ELR (cell line): ENCODE measurements at regions not wholly inside any gene's neighbourhood (a gene's known extent, or its start where the extent isn't known, plus 50 kb on each side); places are given as distances from the start of the nearest gene placed in this dataset.
A peak's percentile ranks its signal among the peaks of the same experiment; 100 is the strongest.

Experiments
- DNase-seq: peaks from one replicate; pipeline ENCODE4 v3.0.0-alpha.2; 2015; ENCODE audit warnings: low read depth

- DNase-seq, result no peak
These were observed 80.2 kb downstream of the ETS2 start for GRCh38 chr21:38885909-38886308.

DNA sequence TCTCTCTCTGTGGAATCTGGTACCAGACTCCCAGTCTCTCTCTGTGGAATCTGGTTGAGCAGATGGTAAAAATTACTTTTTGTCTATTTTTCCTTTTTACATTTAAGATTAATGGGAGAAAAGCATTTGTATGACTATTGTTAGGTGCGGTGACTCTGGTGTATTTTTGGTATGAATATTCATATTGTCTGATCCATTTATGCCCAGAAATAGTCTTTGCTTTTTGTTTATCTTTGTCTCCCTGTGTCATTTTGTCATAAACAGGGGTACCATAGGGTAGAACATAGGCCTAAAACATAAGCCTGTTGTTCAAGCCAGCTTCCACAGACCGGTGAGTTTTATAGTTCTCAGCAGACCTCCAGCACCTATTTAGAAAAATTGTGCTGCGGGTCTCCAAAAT lies 78.7 kb downstream of the ETS2 start:
- no peak for DNase-seq

DNA sequence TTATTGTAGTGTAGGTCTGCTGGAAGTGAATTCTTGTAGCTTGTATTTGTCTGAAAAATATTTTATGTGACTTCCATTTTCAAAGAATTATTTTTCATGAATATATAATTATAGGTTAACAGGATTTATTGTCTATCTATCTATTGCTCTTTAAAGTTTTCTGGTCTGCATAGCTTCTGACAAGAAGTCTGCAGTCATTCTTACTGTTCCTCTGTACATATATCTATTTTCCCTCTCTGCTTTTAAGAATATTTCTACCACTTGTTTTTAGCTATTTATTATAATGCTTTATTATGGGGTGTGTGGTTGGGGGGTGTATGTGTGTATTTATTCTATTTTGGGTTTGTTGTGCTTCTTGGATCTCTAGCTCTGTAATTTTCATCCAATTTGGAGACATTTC lies 77.4 kb downstream of the ETS2 start:
- DNase-seq, result no peak

GRCh38 chr21:38881131-38881530 lies 75.4 kb downstream of the ETS2 start:
- no peak for DNase-seq

DNA sequence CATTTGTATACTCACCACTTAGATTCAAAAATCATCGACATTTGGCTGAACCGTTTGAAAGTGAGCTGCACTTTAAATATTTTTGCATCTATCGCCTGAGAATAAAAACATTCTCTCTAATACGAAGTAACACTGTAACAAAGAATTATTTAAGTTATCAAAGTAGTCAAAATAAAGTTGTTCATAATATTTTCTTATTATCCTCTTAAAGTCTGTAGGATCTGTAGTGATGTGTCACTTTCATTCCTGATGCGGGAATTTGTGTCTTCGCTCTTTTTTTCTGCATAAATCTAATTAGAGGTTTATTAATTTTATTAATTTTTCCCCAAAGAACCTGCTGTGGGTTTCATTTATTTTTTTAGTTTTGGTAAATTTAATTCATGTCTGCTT lies 74.8 kb downstream of the ETS2 start:
- no peak for DNase-seq

- DNase-seq, result no peak
These were observed 74.3 kb downstream of the ETS2 start for GRCh38 chr21:38879912-38880576.

DNA sequence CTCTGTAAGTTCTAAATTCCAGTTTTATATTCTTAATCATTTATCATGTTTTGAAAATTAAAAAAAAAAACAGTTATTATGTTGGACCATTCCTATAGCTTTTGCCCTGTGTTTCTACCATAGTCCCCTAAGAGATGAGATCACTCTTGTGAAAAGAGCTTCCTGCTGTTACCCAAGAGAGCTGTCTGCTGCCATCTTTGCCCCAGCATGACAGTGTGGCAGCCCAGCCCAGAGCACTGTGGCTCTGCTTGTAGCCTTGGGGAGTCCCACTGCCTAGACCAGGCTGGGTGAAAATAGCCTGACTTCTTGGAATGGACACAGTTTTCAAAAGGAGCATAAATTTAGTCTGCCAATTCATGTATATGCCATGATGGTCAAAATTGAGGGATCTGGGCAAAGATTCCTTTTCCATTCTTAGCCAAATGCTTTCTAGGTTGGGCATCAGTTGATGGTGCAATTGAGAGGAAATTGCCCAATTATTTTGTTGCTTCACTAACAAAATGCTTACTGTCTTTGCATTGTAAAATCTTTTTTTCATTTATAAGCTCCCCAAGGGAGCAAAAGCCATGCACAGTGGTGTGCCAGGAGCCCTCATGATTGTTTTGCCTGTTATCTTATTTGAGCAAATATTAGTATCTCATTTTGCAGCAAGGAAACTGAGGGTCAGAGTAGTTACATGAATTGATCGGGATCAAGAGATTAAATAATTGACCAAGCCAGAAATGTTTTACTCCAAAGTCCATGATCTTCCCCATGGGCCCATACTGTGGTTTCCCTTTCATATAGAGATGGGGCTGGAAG lies 72.8 kb downstream of the ETS2 start:
- no peak for DNase-seq

- DNase-seq, result peak; percentile 20
These were observed 70.2 kb downstream of the ETS2 start for GRCh38 chr21:38875694-38876492.
